C4-2B (cell line): ENCODE measurements at regions not wholly inside any gene's neighbourhood (a gene's known extent, or its start where the extent isn't known, plus 50 kb on each side); places are given as distances from the start of the nearest gene placed in this dataset.

Experiments
- ZFX ChIP-seq: fragments of 450-650 bp; IDR thresholded peaks from 2 replicates; pipeline ENCODE4 v1.6.1; 2017
- TF ChIP-seq, protein P1 (sequence below): fragments of 450-650 bp; conservative IDR thresholded peaks from 2 replicates; pipeline ENCODE4 v1.5.1; 2017; ENCODE audit warnings: mild to moderate bottlenecking

DNA sequence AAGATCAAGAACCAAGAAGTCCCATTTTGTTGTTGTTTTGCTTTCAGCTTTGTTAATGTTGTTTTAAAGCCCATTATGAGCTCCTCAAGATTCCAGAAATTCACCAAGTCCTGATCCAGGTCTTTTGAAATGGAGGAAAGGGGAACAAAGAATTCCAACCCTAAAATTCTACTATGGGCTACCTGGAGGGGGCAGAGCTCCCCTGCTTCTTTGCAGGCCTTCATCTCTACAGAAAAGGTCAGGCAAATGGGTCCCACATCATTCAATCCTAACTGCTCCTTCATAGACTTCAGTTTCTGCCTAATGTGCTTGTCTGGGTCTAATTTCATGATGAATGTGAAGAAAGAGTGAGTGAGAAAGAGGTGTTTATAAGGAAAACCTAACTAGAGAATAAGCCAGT, 375.5 kb downstream of the TOX3 start:
- TF ChIP-seq, protein P1, sequence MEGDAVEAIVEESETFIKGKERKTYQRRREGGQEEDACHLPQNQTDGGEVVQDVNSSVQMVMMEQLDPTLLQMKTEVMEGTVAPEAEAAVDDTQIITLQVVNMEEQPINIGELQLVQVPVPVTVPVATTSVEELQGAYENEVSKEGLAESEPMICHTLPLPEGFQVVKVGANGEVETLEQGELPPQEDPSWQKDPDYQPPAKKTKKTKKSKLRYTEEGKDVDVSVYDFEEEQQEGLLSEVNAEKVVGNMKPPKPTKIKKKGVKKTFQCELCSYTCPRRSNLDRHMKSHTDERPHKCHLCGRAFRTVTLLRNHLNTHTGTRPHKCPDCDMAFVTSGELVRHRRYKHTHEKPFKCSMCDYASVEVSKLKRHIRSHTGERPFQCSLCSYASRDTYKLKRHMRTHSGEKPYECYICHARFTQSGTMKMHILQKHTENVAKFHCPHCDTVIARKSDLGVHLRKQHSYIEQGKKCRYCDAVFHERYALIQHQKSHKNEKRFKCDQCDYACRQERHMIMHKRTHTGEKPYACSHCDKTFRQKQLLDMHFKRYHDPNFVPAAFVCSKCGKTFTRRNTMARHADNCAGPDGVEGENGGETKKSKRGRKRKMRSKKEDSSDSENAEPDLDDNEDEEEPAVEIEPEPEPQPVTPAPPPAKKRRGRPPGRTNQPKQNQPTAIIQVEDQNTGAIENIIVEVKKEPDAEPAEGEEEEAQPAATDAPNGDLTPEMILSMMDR = no peak
- TF ChIP-seq ZFX = no peak
